Choroid plexus epithelial cell (primary cell): ENCODE measurements at regions not wholly inside any gene's neighbourhood (a gene's known extent, or its start where the extent isn't known, plus 50 kb on each side); places are given as distances from the start of the nearest gene placed in this dataset.
A peak's percentile ranks its signal among the peaks of the same experiment; 100 is the strongest.

Experiments
- DNase-seq: peaks from one replicate; pipeline ENCODE4 v3.0.0-alpha.2; 2010; ENCODE audit warnings: low read depth
- H3K4me3 ChIP-seq: 2 replicates; pipeline ENCODE4 v1.5.1; 2011; ENCODE audit warnings: low read depth, mild to moderate bottlenecking, control low read depth, low read length, moderate library complexity
- TF ChIP-seq, protein P1 (sequence below): conservative IDR thresholded peaks from 2 replicates; pipeline ENCODE4 v1.5.1; 2011; ENCODE audit warnings: low read depth, mild to moderate bottlenecking, control low read depth, inconsistent platforms, low read length, moderate library complexity

GRCh38 chr3:162195147-162195546, 698.5 kb downstream of the OTOL1 start:
- TF ChIP-seq, protein P1, sequence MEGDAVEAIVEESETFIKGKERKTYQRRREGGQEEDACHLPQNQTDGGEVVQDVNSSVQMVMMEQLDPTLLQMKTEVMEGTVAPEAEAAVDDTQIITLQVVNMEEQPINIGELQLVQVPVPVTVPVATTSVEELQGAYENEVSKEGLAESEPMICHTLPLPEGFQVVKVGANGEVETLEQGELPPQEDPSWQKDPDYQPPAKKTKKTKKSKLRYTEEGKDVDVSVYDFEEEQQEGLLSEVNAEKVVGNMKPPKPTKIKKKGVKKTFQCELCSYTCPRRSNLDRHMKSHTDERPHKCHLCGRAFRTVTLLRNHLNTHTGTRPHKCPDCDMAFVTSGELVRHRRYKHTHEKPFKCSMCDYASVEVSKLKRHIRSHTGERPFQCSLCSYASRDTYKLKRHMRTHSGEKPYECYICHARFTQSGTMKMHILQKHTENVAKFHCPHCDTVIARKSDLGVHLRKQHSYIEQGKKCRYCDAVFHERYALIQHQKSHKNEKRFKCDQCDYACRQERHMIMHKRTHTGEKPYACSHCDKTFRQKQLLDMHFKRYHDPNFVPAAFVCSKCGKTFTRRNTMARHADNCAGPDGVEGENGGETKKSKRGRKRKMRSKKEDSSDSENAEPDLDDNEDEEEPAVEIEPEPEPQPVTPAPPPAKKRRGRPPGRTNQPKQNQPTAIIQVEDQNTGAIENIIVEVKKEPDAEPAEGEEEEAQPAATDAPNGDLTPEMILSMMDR: no peak
- no peak for DNase-seq
- no peak overlapping the region for H3K4me3 ChIP-seq

DNA sequence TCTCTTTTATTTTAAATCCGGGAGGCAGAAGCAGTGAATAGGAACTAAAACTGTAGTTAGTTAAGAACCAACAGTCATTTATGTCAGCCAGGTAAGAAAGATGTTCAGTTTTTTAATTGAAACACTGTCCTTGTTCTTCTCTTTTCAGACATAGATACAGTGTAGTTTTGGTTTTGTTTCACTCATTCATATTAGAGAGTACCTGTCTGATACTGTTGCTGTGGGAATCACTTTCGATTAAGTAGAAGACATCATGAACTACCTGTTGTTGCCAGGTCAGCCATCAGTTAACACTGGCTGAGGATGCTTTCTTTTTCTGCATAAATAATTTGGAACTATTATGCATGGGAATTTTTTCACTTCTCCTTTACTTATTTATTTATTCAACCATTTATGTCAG, 700.4 kb downstream of the OTOL1 start:
- DNase-seq: no peak
- no peak overlapping the region for H3K4me3 ChIP-seq
- TF ChIP-seq, protein P1: no peak

- TF ChIP-seq, protein P1: no peak
- DNase-seq: peak; percentile 4
- no peak overlapping the region for H3K4me3 ChIP-seq
Measured at GRCh38 chr3:162200836-162201235, 704.2 kb downstream of the OTOL1 start.

DNA sequence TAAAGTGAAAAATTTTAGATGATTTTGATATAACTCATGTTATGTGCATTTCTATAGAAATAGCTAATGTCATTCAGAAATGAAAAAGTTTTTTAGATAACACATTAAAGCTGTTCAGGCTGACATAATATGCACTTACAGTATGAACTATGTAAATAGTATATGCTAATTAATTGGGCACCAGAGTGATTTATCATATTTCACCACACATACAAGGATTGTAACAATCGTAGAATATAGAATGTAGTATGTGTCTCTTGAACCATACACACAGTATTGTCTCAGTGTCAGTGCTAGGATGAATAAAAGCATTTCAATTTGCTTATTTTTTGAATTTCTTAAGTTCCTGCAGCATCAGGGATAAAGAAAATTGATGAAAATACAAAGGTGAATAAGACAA, 710.0 kb downstream of the OTOL1 start:
- H3K4me3 ChIP-seq: no peak overlapping the region
- DNase-seq: no peak
- TF ChIP-seq, protein P1: no peak

GRCh38 chr3:162211470-162211869, 714.9 kb downstream of the OTOL1 start:
- no peak for DNase-seq
- no peak overlapping the region for H3K4me3 ChIP-seq
- TF ChIP-seq, protein P1: no peak

- TF ChIP-seq, protein P1: no peak
- no peak for DNase-seq
- H3K4me3 ChIP-seq: no peak overlapping the region
Measured at GRCh38 chr3:162213196-162213595, 716.6 kb downstream of the OTOL1 start.

GRCh38 chr3:162213956-162214355, 717.3 kb downstream of the OTOL1 start:
- DNase-seq: no peak
- TF ChIP-seq, protein P1: no peak
- no peak overlapping the region for H3K4me3 ChIP-seq
